OCI-LY3 (cell line): ENCODE measurements at regions not wholly inside any gene's neighbourhood (a gene's known extent, or its start where the extent isn't known, plus 50 kb on each side); places are given as distances from the start of the nearest gene placed in this dataset.

Experiments used
- EZH2phosphoT487 ChIP-seq: fragments of 200-600 bp; shearing (Covaris generic); IDR thresholded peaks from 2 replicates; pipeline ENCODE4 v1.6.1; 2018; ENCODE audit warnings: antibody characterized with exemption, mixed run types, low read depth
- TF ChIP-seq, protein P1 (sequence below): fragments of 200-600, 300-600 bp; sonication (generic); IDR thresholded peaks from 2 replicates; pipeline ENCODE4 v1.5.1; 2014; ENCODE audit warnings: antibody characterized with exemption, low read length, low read depth

DNA sequence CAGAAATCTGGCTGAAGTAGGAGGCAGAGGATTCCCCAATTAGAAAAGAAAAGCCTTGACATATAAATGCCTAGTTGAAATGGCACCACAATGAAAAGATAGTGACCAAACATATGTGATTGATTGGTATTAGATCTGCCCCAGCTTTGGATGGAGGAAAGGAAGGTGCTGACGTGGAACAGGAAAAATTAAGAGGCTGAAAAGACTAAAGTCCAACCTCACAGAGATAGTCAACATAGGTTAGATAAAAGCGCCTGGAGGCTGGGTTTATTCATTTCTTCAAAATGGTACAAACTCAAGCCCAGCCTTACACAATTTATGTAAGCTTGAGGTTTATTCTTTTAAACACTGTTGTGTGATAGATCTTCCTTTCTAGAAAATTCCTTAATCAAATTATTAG lies 129.6 kb downstream of the RPS29 start:
- TF ChIP-seq, protein P1, sequence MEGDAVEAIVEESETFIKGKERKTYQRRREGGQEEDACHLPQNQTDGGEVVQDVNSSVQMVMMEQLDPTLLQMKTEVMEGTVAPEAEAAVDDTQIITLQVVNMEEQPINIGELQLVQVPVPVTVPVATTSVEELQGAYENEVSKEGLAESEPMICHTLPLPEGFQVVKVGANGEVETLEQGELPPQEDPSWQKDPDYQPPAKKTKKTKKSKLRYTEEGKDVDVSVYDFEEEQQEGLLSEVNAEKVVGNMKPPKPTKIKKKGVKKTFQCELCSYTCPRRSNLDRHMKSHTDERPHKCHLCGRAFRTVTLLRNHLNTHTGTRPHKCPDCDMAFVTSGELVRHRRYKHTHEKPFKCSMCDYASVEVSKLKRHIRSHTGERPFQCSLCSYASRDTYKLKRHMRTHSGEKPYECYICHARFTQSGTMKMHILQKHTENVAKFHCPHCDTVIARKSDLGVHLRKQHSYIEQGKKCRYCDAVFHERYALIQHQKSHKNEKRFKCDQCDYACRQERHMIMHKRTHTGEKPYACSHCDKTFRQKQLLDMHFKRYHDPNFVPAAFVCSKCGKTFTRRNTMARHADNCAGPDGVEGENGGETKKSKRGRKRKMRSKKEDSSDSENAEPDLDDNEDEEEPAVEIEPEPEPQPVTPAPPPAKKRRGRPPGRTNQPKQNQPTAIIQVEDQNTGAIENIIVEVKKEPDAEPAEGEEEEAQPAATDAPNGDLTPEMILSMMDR, result no peak
- no peak for TF ChIP-seq EZH2phosphoT487
